ENCODE measurements at regions not wholly inside any gene's neighbourhood (a gene's known extent, or its start where the extent isn't known, plus 50 kb on each side); places are given as distances from the start of the nearest gene placed in this dataset.
A peak's percentile ranks its signal among the peaks of the same experiment; 100 is the strongest.

- TF ChIP-seq, protein P1, sequence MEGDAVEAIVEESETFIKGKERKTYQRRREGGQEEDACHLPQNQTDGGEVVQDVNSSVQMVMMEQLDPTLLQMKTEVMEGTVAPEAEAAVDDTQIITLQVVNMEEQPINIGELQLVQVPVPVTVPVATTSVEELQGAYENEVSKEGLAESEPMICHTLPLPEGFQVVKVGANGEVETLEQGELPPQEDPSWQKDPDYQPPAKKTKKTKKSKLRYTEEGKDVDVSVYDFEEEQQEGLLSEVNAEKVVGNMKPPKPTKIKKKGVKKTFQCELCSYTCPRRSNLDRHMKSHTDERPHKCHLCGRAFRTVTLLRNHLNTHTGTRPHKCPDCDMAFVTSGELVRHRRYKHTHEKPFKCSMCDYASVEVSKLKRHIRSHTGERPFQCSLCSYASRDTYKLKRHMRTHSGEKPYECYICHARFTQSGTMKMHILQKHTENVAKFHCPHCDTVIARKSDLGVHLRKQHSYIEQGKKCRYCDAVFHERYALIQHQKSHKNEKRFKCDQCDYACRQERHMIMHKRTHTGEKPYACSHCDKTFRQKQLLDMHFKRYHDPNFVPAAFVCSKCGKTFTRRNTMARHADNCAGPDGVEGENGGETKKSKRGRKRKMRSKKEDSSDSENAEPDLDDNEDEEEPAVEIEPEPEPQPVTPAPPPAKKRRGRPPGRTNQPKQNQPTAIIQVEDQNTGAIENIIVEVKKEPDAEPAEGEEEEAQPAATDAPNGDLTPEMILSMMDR (IDR thresholded peaks at IDR 0.05) = no peak
- TF ChIP-seq POLR2A (IDR thresholded peaks at IDR 0.05; ENCODE audit: low read depth) (no peak), EP300 (IDR thresholded peaks at IDR 0.05) (no peak), POLR2AphosphoS5 (IDR thresholded peaks at IDR 0.05) (peak; percentile 46 to 67)
Measured at GRCh38 chr12:124394462-124395128, 99.7 kb downstream of the RFLNA start.
